IPS DF 4.7 (cell line): ENCODE measurements at regions not wholly inside any gene's neighbourhood (a gene's known extent, or its start where the extent isn't known, plus 50 kb on each side); places are given as distances from the start of the nearest gene placed in this dataset.

Experiments
- DNase-seq: peaks from one replicate; pipeline ENCODE4 v3.0.0-alpha.2; 2013; ENCODE audit warnings: low spot score; ENCODE audit errors: extremely low read depth

- no peak for DNase-seq
Observed at GRCh38 chr12:83186419-83186818, 499.7 kb downstream of the TMTC2 start.

GRCh38 chr12:83185241-83185640, 498.5 kb downstream of the TMTC2 start:
- DNase-seq, result no peak
